RWPE2 (cell line): ENCODE measurements at regions not wholly inside any gene's neighbourhood (a gene's known extent, or its start where the extent isn't known, plus 50 kb on each side); places are given as distances from the start of the nearest gene placed in this dataset.

Experiments used
- ATAC-seq: fragments of 200-7000 bp; cut with Tn5 transposase; 3 replicates; pipeline ENCODE4 v1.9.1; 2021; ENCODE audit warnings: low read depth
- DNase-seq: peaks from one replicate; pipeline ENCODE4 v3.0.0-alpha.2; 2020; ENCODE audit warnings: low spot score
- H3K27ac ChIP-seq: fragments of 450-650 bp; 2 replicates; pipeline ENCODE4 v1.5.1; 2017; ENCODE audit warnings: mild to moderate bottlenecking; ENCODE audit not compliant: poor library complexity, severe bottlenecking
- H3K27me3 ChIP-seq: fragments of 250-450 bp; sonication (Bioruptor Pico); 2 replicates; pipeline ENCODE4 v1.5.1; 2021; ENCODE audit warnings: mild to moderate bottlenecking, moderate library complexity; ENCODE audit not compliant: insufficient read depth, poor library complexity, severe bottlenecking
- H3K36me3 ChIP-seq: fragments of 250-450 bp; sonication (Bioruptor Pico); 2 replicates; pipeline ENCODE4 v1.5.1; 2020; ENCODE audit warnings: low read depth, mild to moderate bottlenecking, moderate library complexity
- H3K4me1 ChIP-seq: fragments of 250-450 bp; sonication (Bioruptor Pico); 2 replicates; pipeline ENCODE4 v1.5.1; 2021; ENCODE audit warnings: mild to moderate bottlenecking, moderate library complexity; ENCODE audit not compliant: insufficient read depth, poor library complexity, severe bottlenecking
- H3K4me3 ChIP-seq: fragments of 250-450 bp; sonication (Bioruptor Pico); 2 replicates; pipeline ENCODE4 v1.5.1; 2021; ENCODE audit warnings: mild to moderate bottlenecking, moderate library complexity; ENCODE audit not compliant: severe bottlenecking
- H3K9me3 ChIP-seq: fragments of 250-450 bp; sonication (Bioruptor Pico); 2 replicates; pipeline ENCODE4 v1.5.1; 2021; ENCODE audit warnings: mild to moderate bottlenecking, moderate library complexity; ENCODE audit not compliant: severe bottlenecking
- TF ChIP-seq, protein P1 (sequence below): fragments of 450-650 bp; IDR thresholded peaks from one replicate; pipeline ENCODE4 v1.5.1; 2017; ENCODE audit warnings: mild to moderate bottlenecking, moderate library complexity; ENCODE audit not compliant: poor library complexity, severe bottlenecking

- ATAC-seq (no peak), DNase-seq (no peak)
- Histone ChIP-seq H3K4me1 (no peaks in the 10 kb centered on the region), H3K27me3 (no peaks in the 10 kb centered on the region), H3K36me3 (no peaks in the 10 kb centered on the region), H3K4me3 (no peak overlapping the region), H3K27ac (no peak overlapping the region), H3K9me3 (no peaks in the 10 kb centered on the region)
- TF ChIP-seq, protein P1, sequence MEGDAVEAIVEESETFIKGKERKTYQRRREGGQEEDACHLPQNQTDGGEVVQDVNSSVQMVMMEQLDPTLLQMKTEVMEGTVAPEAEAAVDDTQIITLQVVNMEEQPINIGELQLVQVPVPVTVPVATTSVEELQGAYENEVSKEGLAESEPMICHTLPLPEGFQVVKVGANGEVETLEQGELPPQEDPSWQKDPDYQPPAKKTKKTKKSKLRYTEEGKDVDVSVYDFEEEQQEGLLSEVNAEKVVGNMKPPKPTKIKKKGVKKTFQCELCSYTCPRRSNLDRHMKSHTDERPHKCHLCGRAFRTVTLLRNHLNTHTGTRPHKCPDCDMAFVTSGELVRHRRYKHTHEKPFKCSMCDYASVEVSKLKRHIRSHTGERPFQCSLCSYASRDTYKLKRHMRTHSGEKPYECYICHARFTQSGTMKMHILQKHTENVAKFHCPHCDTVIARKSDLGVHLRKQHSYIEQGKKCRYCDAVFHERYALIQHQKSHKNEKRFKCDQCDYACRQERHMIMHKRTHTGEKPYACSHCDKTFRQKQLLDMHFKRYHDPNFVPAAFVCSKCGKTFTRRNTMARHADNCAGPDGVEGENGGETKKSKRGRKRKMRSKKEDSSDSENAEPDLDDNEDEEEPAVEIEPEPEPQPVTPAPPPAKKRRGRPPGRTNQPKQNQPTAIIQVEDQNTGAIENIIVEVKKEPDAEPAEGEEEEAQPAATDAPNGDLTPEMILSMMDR: no peak
Measured at GRCh38 chr6:164911151-164911550, 398.3 kb downstream of the C6orf118 start.

DNA sequence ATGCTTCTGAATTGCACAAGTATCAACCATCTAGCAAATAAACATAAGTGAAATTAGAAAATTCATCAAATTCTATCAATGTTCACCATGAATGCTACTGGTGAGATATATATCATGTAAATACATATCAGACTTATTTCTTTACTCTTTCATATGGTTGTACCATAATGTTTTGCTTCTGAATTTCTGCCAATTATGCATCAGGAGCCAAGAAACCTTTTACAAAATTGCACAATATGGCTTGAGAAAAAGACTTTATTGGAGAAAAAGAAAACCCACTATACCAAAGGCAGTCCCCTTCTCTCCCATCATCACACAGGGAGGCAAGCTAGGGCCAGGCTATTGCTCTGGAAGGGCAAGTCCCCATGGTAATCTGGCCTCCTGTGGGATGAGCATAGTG lies 402.6 kb downstream of the C6orf118 start:
- Histone ChIP-seq H3K27me3 (no peaks in the 10 kb centered on the region), H3K4me1 (no peaks in the 10 kb centered on the region), H3K9me3 (no peaks in the 10 kb centered on the region), H3K27ac (no peak overlapping the region), H3K4me3 (no peak overlapping the region), H3K36me3 (no peaks in the 10 kb centered on the region)
- ATAC-seq (no peak), DNase-seq (no peak)
- TF ChIP-seq, protein P1: no peak

DNA sequence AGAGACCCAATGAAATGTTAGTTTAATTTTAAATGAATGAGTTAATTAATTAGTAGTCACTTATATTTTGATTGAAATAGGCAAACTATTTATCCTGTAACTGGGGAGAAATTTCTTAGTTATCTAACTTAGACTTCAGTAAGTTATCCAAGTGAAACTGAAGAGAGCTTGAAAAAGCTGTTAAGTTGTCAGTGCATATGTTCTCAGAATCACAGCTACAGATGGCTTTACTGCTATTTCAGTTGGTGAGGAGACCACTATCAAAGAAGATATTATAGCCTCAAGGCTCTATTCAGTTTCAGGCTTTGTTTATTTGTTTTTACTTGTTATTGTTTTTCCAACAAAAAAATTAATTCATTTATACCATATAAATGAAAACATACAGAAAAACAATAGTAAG lies 404.1 kb downstream of the C6orf118 start:
- no peak overlapping the region for H3K4me3 ChIP-seq
- no peaks in the 10 kb centered on the region for H3K27me3 ChIP-seq
- TF ChIP-seq, protein P1: no peak
- H3K4me1 ChIP-seq: no peaks in the 10 kb centered on the region
- no peaks in the 10 kb centered on the region for H3K9me3 ChIP-seq
- ATAC-seq (no peak), DNase-seq (no peak)
- no peak overlapping the region for H3K27ac ChIP-seq
- H3K36me3 ChIP-seq: no peaks in the 10 kb centered on the region

- Histone ChIP-seq H3K27me3 (no peaks in the 10 kb centered on the region), H3K4me3 (no peak overlapping the region), H3K4me1 (no peaks in the 10 kb centered on the region), H3K36me3 (no peaks in the 10 kb centered on the region), H3K27ac (no peak overlapping the region), H3K9me3 (no peaks in the 10 kb centered on the region)
- TF ChIP-seq, protein P1: no peak
- DNase-seq (no peak), ATAC-seq (no peak)
Measured at GRCh38 chr6:164898412-164898811, 411.0 kb downstream of the C6orf118 start.

DNA sequence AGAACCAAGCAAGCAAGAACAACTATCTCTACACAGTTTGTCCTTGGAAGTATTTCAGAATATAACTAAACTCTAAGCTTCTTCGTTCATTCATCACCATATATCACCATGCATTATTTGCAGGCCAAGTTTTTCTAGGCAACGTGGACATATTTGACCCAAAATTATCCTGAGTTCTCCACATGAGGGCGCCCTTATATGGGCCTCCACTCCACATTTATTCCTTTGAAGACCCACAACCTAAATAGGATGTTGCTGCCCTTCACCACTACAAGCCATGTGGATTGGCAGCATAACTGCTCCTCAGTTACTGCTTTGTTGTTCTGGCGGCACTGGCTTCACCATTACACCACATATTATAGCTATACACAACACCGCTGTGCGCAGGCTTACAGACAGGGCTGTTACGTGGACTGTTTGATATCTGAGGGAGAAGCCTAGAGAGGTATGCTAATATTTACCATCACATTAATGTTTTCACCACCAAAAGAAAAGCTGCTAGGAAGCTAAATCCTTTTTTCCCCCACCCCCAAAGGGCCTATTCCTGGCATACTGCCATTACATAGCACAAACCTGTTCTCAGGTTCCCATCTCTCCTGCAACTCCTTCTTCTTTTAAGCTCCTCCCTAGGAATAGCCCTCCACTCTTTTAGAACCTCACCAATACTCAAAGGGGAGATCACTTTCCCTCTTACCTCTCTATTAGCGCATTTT lies 411.7 kb downstream of the C6orf118 start:
- H3K4me1 ChIP-seq: no peaks in the 10 kb centered on the region
- no peak for DNase-seq

More for the DNA sequence above, 411.7 kb downstream of the C6orf118 start:
- H3K9me3 ChIP-seq: no peaks in the 10 kb centered on the region
- no peak overlapping the region for H3K4me3 ChIP-seq
- no peak overlapping the region for H3K27ac ChIP-seq
- H3K27me3 ChIP-seq: no peaks in the 10 kb centered on the region
- H3K36me3 ChIP-seq: no peaks in the 10 kb centered on the region
- TF ChIP-seq, protein P1: peak; percentile 7
- no peak for ATAC-seq
